ENCODE measurements at regions not wholly inside any gene's neighbourhood (a gene's known extent, or its start where the extent isn't known, plus 50 kb on each side); places are given as distances from the start of the nearest gene placed in this dataset.

GRCh38 chr4:62952366-62952765 is 1456.9 kb downstream of the TECRL start:
- no peak for TF ChIP-seq CTCF (IDR thresholded peaks at IDR 0.05)
- TF ChIP-seq POLR2AphosphoS5 (IDR thresholded peaks at IDR 0.05) = no peak

All from prostate gland (tissue), 2 donors.